ENCODE measurements at regions not wholly inside any gene's neighbourhood (a gene's known extent, or its start where the extent isn't known, plus 50 kb on each side); places are given as distances from the start of the nearest gene placed in this dataset.

DNA sequence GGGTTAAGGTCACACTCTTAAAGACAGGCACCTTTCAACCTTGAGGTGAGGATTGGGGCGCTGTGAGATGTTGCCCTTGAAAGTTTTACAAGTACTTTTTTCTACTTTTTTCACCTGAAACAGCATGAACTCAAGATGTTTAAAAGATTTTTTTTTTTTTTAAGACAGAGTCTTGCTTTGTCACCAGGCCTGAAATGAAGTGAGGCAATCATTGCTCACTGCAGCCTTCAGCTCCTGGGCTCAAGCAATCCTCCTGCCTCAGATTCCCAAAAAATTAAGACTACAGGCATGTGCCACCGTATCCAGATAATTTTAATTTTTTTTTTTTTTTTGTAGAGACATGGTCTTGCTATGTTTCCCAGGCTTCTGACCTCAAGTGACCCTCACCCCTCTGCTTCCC is 243.9 kb downstream of the DIO2 start:
- no peak for FAIRE-seq
- no peak overlapping the region for H2AFZ ChIP-seq (ENCODE audit: low read depth, low read length)
- H3K4me1 ChIP-seq (replicated peaks in 1 of 2; ENCODE audit: control insufficient read depth in 2 of 2, insufficient read depth in 2 of 2, low read length in 2 of 2) = no peaks in the 10 kb centered on the region
- no peaks in the 10 kb centered on the region for H3K27me3 ChIP-seq (ENCODE audit: control insufficient read depth in 2 of 2, insufficient read depth in 2 of 2, low read length in 2 of 2)
- no peak overlapping the region for H3K27ac ChIP-seq (ENCODE audit: extremely low read depth, low read depth, low read length)
- H3K36me3 ChIP-seq (ENCODE audit: control insufficient read depth, insufficient read depth, low read length) = no peaks in the 10 kb centered on the region
- ATAC-seq = no peak
- in situ Hi-C loops (cut with MboI) (no loop called here), intact Hi-C loops (cut with micrococcal nuclease) (no loop called here)
- no peak overlapping the region for H3K4me3 ChIP-seq
- no peaks in the 10 kb centered on the region for H3K9me3 ChIP-seq (replicated peaks; ENCODE audit: control insufficient read depth, insufficient read depth, low read depth, low read length)
- ChIA-PET CTCF (ENCODE audit: low intra/inter-chr PET ratio) (no interaction called here), POLR2A (no interaction called here)
- DNase-seq (ENCODE audit: extremely low read depth in 1 of 4, low spot score in 3 of 4) = no peak
- no peaks in the 10 kb centered on the region for H4K20me1 ChIP-seq (replicated peaks; ENCODE audit: control insufficient read depth, insufficient read depth, low read length)
- BruUV-seq (replicated peaks) = no TSS peak
- 0% methylated on average over 2 of the region's 2 CpGs for WGBS (ENCODE audit: insufficient coverage, low coverage, missing lambda C conversion rate)
- H3K4me2 ChIP-seq (ENCODE audit: insufficient read depth, low read length) = no peak overlapping the region
- no peak overlapping the region for H3K9ac ChIP-seq (ENCODE audit: insufficient read depth in 1 of 2, low read depth in 2 of 2, low read length in 2 of 2)
- TF ChIP-seq, protein P1, sequence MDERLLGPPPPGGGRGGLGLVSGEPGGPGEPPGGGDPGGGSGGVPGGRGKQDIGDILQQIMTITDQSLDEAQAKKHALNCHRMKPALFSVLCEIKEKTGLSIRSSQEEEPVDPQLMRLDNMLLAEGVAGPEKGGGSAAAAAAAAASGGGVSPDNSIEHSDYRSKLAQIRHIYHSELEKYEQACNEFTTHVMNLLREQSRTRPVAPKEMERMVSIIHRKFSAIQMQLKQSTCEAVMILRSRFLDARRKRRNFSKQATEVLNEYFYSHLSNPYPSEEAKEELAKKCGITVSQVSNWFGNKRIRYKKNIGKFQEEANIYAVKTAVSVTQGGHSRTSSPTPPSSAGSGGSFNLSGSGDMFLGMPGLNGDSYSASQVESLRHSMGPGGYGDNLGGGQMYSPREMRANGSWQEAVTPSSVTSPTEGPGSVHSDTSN (CRISPR knock-in tag; IDR thresholded peaks at IDR 0.05; ENCODE audit: low read depth) = no peak
- TF ChIP-seq, protein P1 (tag; conservative IDR thresholded peaks at IDR 0.05; ENCODE audit: low read depth) = no peak
- no peak for TF ChIP-seq ZFP30 (CRISPR knock-in tag; IDR thresholded peaks at IDR 0.05; ENCODE audit: borderline replicate concordance)
- no peak for TF ChIP-seq CEBPG (CRISPR knock-in tag; IDR thresholded peaks at IDR 0.05)
- no peak for TF ChIP-seq CEBPG (tag; conservative IDR thresholded peaks at IDR 0.05 in 1 of 2, IDR thresholded peaks at IDR 0.05 in 1 of 2)
- TF ChIP-seq ZNF75A (CRISPR knock-in tag; IDR thresholded peaks at IDR 0.05) = no peak
- TF ChIP-seq BRF1 (IDR thresholded peaks at IDR 0.05; ENCODE audit: borderline replicate concordance, extremely low read depth, insufficient read length) = no peak
- no peak for TF ChIP-seq ZNF146 (CRISPR knock-in tag; IDR thresholded peaks at IDR 0.05; ENCODE audit: unreplicated experiment)
- TF ChIP-seq ZNF316 (IDR thresholded peaks at IDR 0.05) = no peak
- no peak for TF ChIP-seq RBM39 (optimal IDR thresholded peaks at IDR 0.05; ENCODE audit: low read depth, low read length)
- no peaks in the 10 kb centered on the region for H3K9me1 ChIP-seq (ENCODE audit: control insufficient read depth, insufficient read depth, low read length)
- H3K79me2 ChIP-seq (ENCODE audit: control insufficient read depth, insufficient read depth, low read length) = no peaks in the 10 kb centered on the region
